Endothelial cell (in vitro differentiated cells): ENCODE measurements at regions not wholly inside any gene's neighbourhood (a gene's known extent, or its start where the extent isn't known, plus 50 kb on each side); places are given as distances from the start of the nearest gene placed in this dataset.

Experiments
- DNase-seq: peaks from one replicate; pipeline ENCODE4 v3.0.0; 2021; ENCODE audit warnings: low spot score
- H3K27ac Mint-ChIP-seq: one replicate; pipeline ENCODE4 v1.8.0; 2021; ENCODE audit warnings: mixed read lengths, inconsistent platforms; ENCODE audit not compliant: unreplicated experiment
- H3K27me3 Mint-ChIP-seq: one replicate; pipeline ENCODE4 v1.8.0; 2021; ENCODE audit warnings: mild to moderate bottlenecking, moderate library complexity, mixed read lengths, inconsistent platforms; ENCODE audit not compliant: unreplicated experiment
- H3K36me3 Mint-ChIP-seq: one replicate; pipeline ENCODE4 v1.8.0; 2021; ENCODE audit warnings: mild to moderate bottlenecking, low read depth, mixed read lengths, inconsistent platforms; ENCODE audit not compliant: unreplicated experiment
- H3K4me1 Mint-ChIP-seq: one replicate; pipeline ENCODE4 v1.8.0; 2021; ENCODE audit warnings: mild to moderate bottlenecking, mixed read lengths, inconsistent platforms; ENCODE audit not compliant: unreplicated experiment
- H3K4me3 Mint-ChIP-seq: one replicate; pipeline ENCODE4 v1.8.0; 2021; ENCODE audit warnings: mild to moderate bottlenecking, mixed read lengths, inconsistent platforms; ENCODE audit not compliant: unreplicated experiment
- H3K9me3 Mint-ChIP-seq: one replicate; pipeline ENCODE4 v1.8.0; 2021; ENCODE audit warnings: mixed read lengths, inconsistent platforms; ENCODE audit not compliant: unreplicated experiment
- CTCF ChIP-seq: fragments of 200-600 bp; sonication (generic); IDR thresholded peaks from one replicate; pipeline ENCODE4 v1.5.0; 2021; ENCODE audit warnings: antibody characterized with exemption; ENCODE audit not compliant: unreplicated experiment

DNA sequence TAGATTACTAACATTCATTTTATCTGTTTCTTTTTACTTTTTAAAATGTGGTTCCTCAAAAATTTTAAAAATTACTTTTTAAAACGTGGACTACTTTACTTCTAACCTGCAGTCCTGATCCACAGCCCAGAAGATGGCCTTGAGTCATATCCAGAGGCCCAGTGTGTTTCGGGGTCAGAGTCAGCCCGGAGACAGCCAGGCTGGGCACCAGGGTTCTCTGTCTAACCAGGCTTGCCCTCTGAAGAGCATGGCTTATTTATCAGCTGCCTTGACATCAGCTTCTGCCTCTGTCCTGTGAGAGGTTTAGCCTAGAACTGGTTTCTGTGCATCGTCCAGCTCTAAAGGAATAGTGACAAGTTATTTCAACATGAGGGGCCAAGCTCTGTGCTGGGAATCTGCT lies 332.0 kb downstream of the FGF9 start:
- Mint-ChIP-seq H3K27me3 (peaks cover 3% of the 10 kb centered on the region), H3K4me3 (no peak overlapping the region), H3K27ac (no peak overlapping the region), H3K36me3 (no peaks in the 10 kb centered on the region), H3K9me3 (no peaks in the 10 kb centered on the region), H3K4me1 (no peaks in the 10 kb centered on the region)
- no peak for TF ChIP-seq CTCF
- no peak for DNase-seq

- Mint-ChIP-seq H3K27ac (no peak overlapping the region), H3K36me3 (no peaks in the 10 kb centered on the region), H3K4me3 (no peak overlapping the region), H3K4me1 (no peaks in the 10 kb centered on the region), H3K27me3 (no peaks in the 10 kb centered on the region), H3K9me3 (no peaks in the 10 kb centered on the region)
- DNase-seq, result no peak
- no peak for TF ChIP-seq CTCF
These were observed 338.6 kb downstream of the FGF9 start for GRCh38 chr13:22009500-22009899.

- Mint-ChIP-seq H3K27ac (no peak overlapping the region), H3K27me3 (no peaks in the 10 kb centered on the region), H3K36me3 (no peaks in the 10 kb centered on the region), H3K4me1 (no peaks in the 10 kb centered on the region), H3K9me3 (no peaks in the 10 kb centered on the region), H3K4me3 (no peak overlapping the region)
- DNase-seq, result no peak
- no peak for TF ChIP-seq CTCF
These were observed 339.1 kb downstream of the FGF9 start for GRCh38 chr13:22009937-22010336.

DNA sequence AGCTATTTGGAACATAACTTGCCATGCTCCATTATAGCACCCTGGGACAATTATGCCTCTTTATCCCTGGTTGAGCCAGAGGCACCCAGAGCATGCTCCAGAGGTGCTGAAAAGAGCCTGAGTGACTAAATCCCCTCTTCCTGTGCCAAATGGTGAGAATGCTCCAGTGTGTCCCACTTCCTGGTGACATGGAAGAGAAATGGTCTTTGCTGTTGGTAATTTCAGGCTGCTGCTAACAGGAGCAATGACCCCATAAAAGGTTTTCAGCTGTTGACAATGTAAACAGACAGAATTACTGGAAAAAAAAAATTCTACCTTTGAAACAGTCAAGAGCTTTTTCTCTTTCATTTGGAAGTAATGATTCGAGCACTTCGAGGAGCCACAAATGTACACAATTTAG lies 341.8 kb downstream of the FGF9 start:
- DNase-seq, result no peak
- no peaks in the 10 kb centered on the region for H3K4me1 Mint-ChIP-seq
- H3K9me3 Mint-ChIP-seq, result no peaks in the 10 kb centered on the region
- no peak overlapping the region for H3K4me3 Mint-ChIP-seq
- no peaks in the 10 kb centered on the region for H3K27me3 Mint-ChIP-seq
- H3K27ac Mint-ChIP-seq, result no peak overlapping the region
- TF ChIP-seq CTCF, result no peak
- H3K36me3 Mint-ChIP-seq, result no peaks in the 10 kb centered on the region

DNA sequence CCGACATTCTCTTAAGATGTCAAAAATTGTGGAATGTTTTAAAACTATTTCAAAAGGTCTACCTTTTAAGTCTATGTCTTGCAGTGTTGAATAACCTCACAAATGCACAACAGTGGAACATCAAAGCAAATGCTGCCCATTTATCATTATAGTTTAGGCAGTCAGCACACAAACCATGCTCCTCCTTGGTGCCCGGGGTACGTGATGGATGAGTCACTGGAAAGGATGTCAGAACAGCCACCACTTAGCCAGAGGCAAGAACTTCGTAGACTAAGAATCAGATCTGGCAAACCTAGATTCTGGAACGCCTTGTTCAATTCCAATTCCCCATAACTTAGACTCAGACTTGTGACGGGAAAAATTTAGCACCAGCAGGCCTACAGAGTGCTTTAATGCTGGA lies 343.6 kb downstream of the FGF9 start:
- H3K36me3 Mint-ChIP-seq, result no peaks in the 10 kb centered on the region
- H3K9me3 Mint-ChIP-seq, result no peaks in the 10 kb centered on the region
- no peaks in the 10 kb centered on the region for H3K4me1 Mint-ChIP-seq
- no peak for TF ChIP-seq CTCF
- DNase-seq, result no peak
- H3K4me3 Mint-ChIP-seq, result no peak overlapping the region
- no peaks in the 10 kb centered on the region for H3K27me3 Mint-ChIP-seq
- H3K27ac Mint-ChIP-seq, result no peak overlapping the region
